GM23338 (cell line): ENCODE measurements at regions not wholly inside any gene's neighbourhood (a gene's known extent, or its start where the extent isn't known, plus 50 kb on each side); places are given as distances from the start of the nearest gene placed in this dataset.

ENCODE experiments used
- ATAC-seq: fragments of 200-7000 bp; cut with Tn5 transposase; 3 replicates; pipeline ENCODE4 v1.9.1; 2020
- DNase-seq: peaks from one replicate; pipeline ENCODE4 v3.0.0-alpha.2; 2015; ENCODE audit warnings: low spot score
- H2AFZ ChIP-seq: fragments of 200-600 bp; sonication (generic); 2 replicates; pipeline ENCODE4 v1.8.0; 2016; ENCODE audit warnings: antibody characterized with exemption, mild to moderate bottlenecking, moderate library complexity
- H3F3A ChIP-seq: fragments of 200-600 bp; sonication (generic); replicated peaks from 2 replicates; pipeline ENCODE4 v1.8.0; 2017; ENCODE audit warnings: antibody characterized with exemption, mixed run types, low read depth
- H3K27ac ChIP-seq: fragments of 200-600 bp; sonication (generic); 2 replicates; pipeline ENCODE4 v1.6.1; 2016; ENCODE audit warnings: low read depth
- H3K27me3 ChIP-seq: fragments of 200-600 bp; sonication (generic); 2 replicates; pipeline ENCODE4 v1.8.0; 2016; ENCODE audit warnings: mild to moderate bottlenecking, mixed run types, moderate library complexity; ENCODE audit not compliant: insufficient read depth
- H3K36me3 ChIP-seq: fragments of 200-600 bp; sonication (generic); 2 replicates; pipeline ENCODE4 v1.8.0; 2016; ENCODE audit warnings: mild to moderate bottlenecking; ENCODE audit not compliant: insufficient read depth
- H3K4me1 ChIP-seq: fragments of 200-600 bp; sonication (generic); 2 replicates; pipeline ENCODE4 v1.8.0; 2016; ENCODE audit warnings: mild to moderate bottlenecking, moderate library complexity; ENCODE audit not compliant: insufficient read depth
- H3K4me2 ChIP-seq: fragments of 200-600 bp; sonication (generic); 2 replicates; pipeline ENCODE4 v1.7.1; 2017; ENCODE audit warnings: mixed run types
- H3K4me3 ChIP-seq: fragments of 200-600 bp; sonication (generic); 2 replicates; pipeline ENCODE4 v1.6.1; 2016; ENCODE audit warnings: mixed run types
- H3K79me2 ChIP-seq: fragments of 200-600 bp; sonication (generic); replicated peaks from 2 replicates; pipeline ENCODE4 v1.8.0; 2017; ENCODE audit warnings: mild to moderate bottlenecking; ENCODE audit not compliant: insufficient read depth
- H3K9me2 ChIP-seq: fragments of 200-600 bp; sonication (generic); 2 replicates; pipeline ENCODE4 v1.8.0; 2017; ENCODE audit not compliant: insufficient read depth
- H4K20me1 ChIP-seq: fragments of 200-600 bp; sonication (generic); replicated peaks from 2 replicates; pipeline ENCODE4 v1.8.0; 2017; ENCODE audit warnings: mild to moderate bottlenecking; ENCODE audit not compliant: insufficient read depth
- H3K27ac Mint-ChIP-seq: 2 replicates; pipeline ENCODE4 v1.8.0; 2020; ENCODE audit warnings: inconsistent platforms, mild to moderate bottlenecking, moderate library complexity, mixed read lengths
- H3K27me3 Mint-ChIP-seq: 3 replicates; pipeline ENCODE4 v1.8.0; 2022; ENCODE audit warnings: low read depth, mild to moderate bottlenecking, moderate library complexity, mixed read lengths, inconsistent platforms; ENCODE audit not compliant: insufficient read depth, poor library complexity
- H3K36me3 Mint-ChIP-seq: 3 replicates; pipeline ENCODE4 v1.8.0; 2021; ENCODE audit warnings: low read depth, mild to moderate bottlenecking, inconsistent platforms, moderate library complexity, mixed read lengths
- H3K4me1 Mint-ChIP-seq: 3 replicates; pipeline ENCODE4 v1.8.0; 2020; ENCODE audit warnings: mild to moderate bottlenecking, inconsistent platforms, mixed read lengths
- H3K4me3 Mint-ChIP-seq: 3 replicates; pipeline ENCODE4 v1.8.0; 2021; ENCODE audit warnings: moderate library complexity, mild to moderate bottlenecking, inconsistent platforms, mixed read lengths
- H3K9me3 Mint-ChIP-seq: 3 replicates; pipeline ENCODE4 v1.8.0; 2020; ENCODE audit warnings: moderate library complexity, mild to moderate bottlenecking, inconsistent platforms, mixed read lengths
- CTCF ChIP-seq, 2 experiments: fragments of 200-600 bp in 1 of 2; sonication (generic) in 1 of 2; conservative IDR thresholded peaks; 2 replicates each; pipeline versions ENCODE4 v1.5.1 to v1.6.1; 2016 to 2017; ENCODE audit warnings: antibody characterized with exemption in 2 of 2, low read depth in 2 of 2, mild to moderate bottlenecking in 2 of 2, moderate library complexity in 1 of 2
- ETS1 ChIP-seq: IDR thresholded peaks from 2 replicates; pipeline ENCODE4 v1.6.1; 2016; ENCODE audit warnings: antibody characterized with exemption
- NANOG ChIP-seq: IDR thresholded peaks from 2 replicates; pipeline ENCODE4 v1.6.1; 2016; ENCODE audit warnings: antibody characterized with exemption, borderline replicate concordance
- POLR2AphosphoS5 ChIP-seq: IDR thresholded peaks from 2 replicates; pipeline ENCODE4 v1.6.1; 2016; ENCODE audit warnings: antibody characterized with exemption, low read depth
- REST ChIP-seq: IDR thresholded peaks from one replicate; pipeline ENCODE4 v1.6.1; 2018; ENCODE audit warnings: antibody characterized with exemption; ENCODE audit not compliant: unreplicated experiment
- STAT1 ChIP-seq: IDR thresholded peaks from one replicate; pipeline ENCODE4 v1.6.1; 2016; ENCODE audit warnings: antibody characterized with exemption; ENCODE audit not compliant: unreplicated experiment
- ZNF331 ChIP-seq: fragments of 250-450 bp; sonication (Bioruptor Pico); IDR thresholded peaks from 2 replicates; pipeline ENCODE4 v1.5.0; 2020; ENCODE audit warnings: low read depth, mild to moderate bottlenecking, moderate library complexity

- Histone ChIP-seq H4K20me1 (no peaks in the 10 kb centered on the region), H3K4me1 (no peaks in the 10 kb centered on the region), H3K4me2 (no peak overlapping the region), H3K4me3 (no peak overlapping the region), H3K27me3 (no peaks in the 10 kb centered on the region), H3K9me2 (no peaks in the 10 kb centered on the region), H2AFZ (no peak overlapping the region), H3K36me3 (no peaks in the 10 kb centered on the region), H3F3A (no peaks in the 10 kb centered on the region), H3K79me2 (no peaks in the 10 kb centered on the region), H3K27ac (no peak overlapping the region)
- ATAC-seq (no peak), DNase-seq (no peak)
- no peak overlapping the region for H3K4me3 Mint-ChIP-seq
- no peaks in the 10 kb centered on the region; the same call in 2 of the 3 replicates for H3K9me3 Mint-ChIP-seq
- no peak for TF ChIP-seq POLR2AphosphoS5
- no peak for TF ChIP-seq REST
- TF ChIP-seq ZNF331 (CRISPR knock-in tag): no peak
- no peak for TF ChIP-seq STAT1
- TF ChIP-seq NANOG: no peak
- no peak overlapping the region for H3K27ac Mint-ChIP-seq
- H3K27me3 Mint-ChIP-seq: peaks cover 7% of the 10 kb centered on the region
- 0 out of 3 replicates have a peak, but pooled peaks cover 2% of the 10 kb centered on the region for H3K4me1 Mint-ChIP-seq
- no peaks in the 10 kb centered on the region for H3K36me3 Mint-ChIP-seq
Observed at GRCh38 chr20:51202304-51202703, 179.4 kb upstream of the KCNG1 start.

GRCh38 chr20:51199920-51200319, 177.0 kb upstream of the KCNG1 start:
- Histone ChIP-seq H3K4me1 (no peaks in the 10 kb centered on the region), H2AFZ (peak overlapping the region; percentile 77), H3K9me2 (no peaks in the 10 kb centered on the region), H3K27ac (no peak overlapping the region), H4K20me1 (no peaks in the 10 kb centered on the region), H3K27me3 (no peaks in the 10 kb centered on the region), H3K79me2 (no peaks in the 10 kb centered on the region), H3K36me3 (no peaks in the 10 kb centered on the region), H3K4me3 (no peak overlapping the region), H3K4me2 (no peak overlapping the region), H3F3A (no peaks in the 10 kb centered on the region)
- peak; percentile 79 for ATAC-seq
- TF ChIP-seq CTCF (conservative IDR thresholded peaks at IDR 0.05; ENCODE audit: low read depth in 2 of 2) (no peak), ETS1 (peak; percentile 40; the same call in 1 of the 2 replicates)
- Mint-ChIP-seq H3K27ac (no peak overlapping the region), H3K27me3 (peaks cover 7% of the 10 kb centered on the region), H3K9me3 (peaks cover 3% of the 10 kb centered on the region; the same call in 1 of the 3 replicates), H3K4me3 (no peak overlapping the region), H3K4me1 (0 out of 3 replicates have a peak, but pooled peaks cover 5% of the 10 kb centered on the region), H3K36me3 (no peaks in the 10 kb centered on the region)
- peak; percentile 60 for DNase-seq
